ENCODE measurements at regions not wholly inside any gene's neighbourhood (a gene's known extent, or its start where the extent isn't known, plus 50 kb on each side); places are given as distances from the start of the nearest gene placed in this dataset.

GRCh38 chr13:106772006-106772601, 204.2 kb upstream of the ARGLU1 start:
- H3K4me1 ChIP-seq (ENCODE audit: control insufficient read depth in 1 of 2, insufficient read depth in 2 of 2, low read length in 2 of 2): peaks cover 0 to 10% of the 10 kb centered on the region in 2 donors
- no peaks in the 10 kb centered on the region for H3K27me3 ChIP-seq (ENCODE audit: control insufficient read depth in 1 of 2, insufficient read depth in 2 of 2, low read length in 2 of 2)
- H3K9ac ChIP-seq (ENCODE audit: low read depth in 1 of 2, low read length in 2 of 2): no peak overlapping the region
- H3K27ac ChIP-seq (ENCODE audit: low read depth, low read length): no peak overlapping the region
- no peak overlapping the region for H3K4me3 ChIP-seq (ENCODE audit: low read depth in 1 of 2, low read length in 2 of 2)
- H3K36me3 ChIP-seq (ENCODE audit: control insufficient read depth in 1 of 2, insufficient read depth in 2 of 2, low read length in 2 of 2): no peaks in the 10 kb centered on the region
- no peaks in the 10 kb centered on the region for H3K9me3 ChIP-seq (ENCODE audit: control insufficient read depth in 1 of 2, low read length in 2 of 2)

GRCh38 chr13:106768991-106769390, 201.1 kb upstream of the ARGLU1 start:
- Histone ChIP-seq H3K9ac (ENCODE audit: low read depth in 1 of 2, low read length in 2 of 2) (no peak overlapping the region), H3K27ac (ENCODE audit: low read depth, low read length) (no peak overlapping the region), H3K36me3 (ENCODE audit: control insufficient read depth in 1 of 2, insufficient read depth in 2 of 2, low read length in 2 of 2) (no peaks in the 10 kb centered on the region), H3K27me3 (ENCODE audit: control insufficient read depth in 1 of 2, insufficient read depth in 2 of 2, low read length in 2 of 2) (no peaks in the 10 kb centered on the region), H3K4me3 (ENCODE audit: low read depth in 1 of 2, low read length in 2 of 2) (no peak overlapping the region), H3K4me1 (ENCODE audit: control insufficient read depth in 1 of 2, insufficient read depth in 2 of 2, low read length in 2 of 2) (peaks cover 0 to 10% of the 10 kb centered on the region in 2 donors), H3K9me3 (ENCODE audit: control insufficient read depth in 1 of 2, low read length in 2 of 2) (no peaks in the 10 kb centered on the region)

GRCh38 chr13:106762708-106763107, 194.8 kb upstream of the ARGLU1 start:
- no peaks in the 10 kb centered on the region for H3K9me3 ChIP-seq (ENCODE audit: control insufficient read depth in 1 of 2, low read length in 2 of 2)
- no peak overlapping the region for H3K9ac ChIP-seq (ENCODE audit: low read depth in 1 of 2, low read length in 2 of 2)
- no peaks in the 10 kb centered on the region for H3K27me3 ChIP-seq (ENCODE audit: control insufficient read depth in 1 of 2, insufficient read depth in 2 of 2, low read length in 2 of 2)
- no peaks in the 10 kb centered on the region for H3K4me1 ChIP-seq (ENCODE audit: control insufficient read depth in 1 of 2, insufficient read depth in 2 of 2, low read length in 2 of 2)
- H3K36me3 ChIP-seq (ENCODE audit: control insufficient read depth in 1 of 2, insufficient read depth in 2 of 2, low read length in 2 of 2): no peaks in the 10 kb centered on the region
- H3K4me3 ChIP-seq (ENCODE audit: low read depth in 1 of 2, low read length in 2 of 2): no peak overlapping the region
- no peak overlapping the region for H3K27ac ChIP-seq (ENCODE audit: low read depth, low read length)

GRCh38 chr13:106756446-106756845, 188.5 kb upstream of the ARGLU1 start:
- H3K27me3 ChIP-seq (ENCODE audit: control insufficient read depth in 1 of 2, insufficient read depth in 2 of 2, low read length in 2 of 2): no peaks in the 10 kb centered on the region
- no peak overlapping the region for H3K4me3 ChIP-seq (ENCODE audit: low read depth in 1 of 2, low read length in 2 of 2)
- no peak overlapping the region for H3K27ac ChIP-seq (ENCODE audit: low read depth, low read length)
- peaks cover 0 to 7% of the 10 kb centered on the region in 2 donors for H3K4me1 ChIP-seq (ENCODE audit: control insufficient read depth in 1 of 2, insufficient read depth in 2 of 2, low read length in 2 of 2)
- no peaks in the 10 kb centered on the region for H3K36me3 ChIP-seq (ENCODE audit: control insufficient read depth in 1 of 2, insufficient read depth in 2 of 2, low read length in 2 of 2)
- H3K9ac ChIP-seq (ENCODE audit: low read depth in 1 of 2, low read length in 2 of 2): no peak overlapping the region
- H3K9me3 ChIP-seq (ENCODE audit: control insufficient read depth in 1 of 2, low read length in 2 of 2): no peaks in the 10 kb centered on the region

DNA sequence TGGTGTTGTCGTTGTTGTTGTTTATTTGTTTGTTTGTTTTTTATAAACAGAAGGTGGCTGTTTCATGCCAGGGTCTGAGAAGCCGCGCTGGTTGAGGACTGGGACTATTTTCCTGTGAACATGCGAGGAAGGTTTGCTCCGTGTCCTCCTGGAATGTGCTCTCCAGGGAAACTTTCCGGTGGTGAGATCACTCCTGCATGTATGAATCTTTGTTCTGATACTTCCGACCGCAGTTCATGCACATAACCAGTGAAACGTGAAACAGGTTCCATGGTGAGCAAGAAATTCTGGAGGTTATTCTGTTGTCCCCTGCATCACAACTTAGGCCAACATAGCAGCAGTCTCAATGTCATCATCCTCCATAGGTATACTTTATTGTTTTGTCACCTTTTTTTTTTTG, 187.6 kb upstream of the ARGLU1 start:
- no peaks in the 10 kb centered on the region for H3K9me3 ChIP-seq (ENCODE audit: control insufficient read depth in 1 of 2, low read length in 2 of 2)
- peaks cover 0 to 7% of the 10 kb centered on the region in 2 donors for H3K4me1 ChIP-seq (ENCODE audit: control insufficient read depth in 1 of 2, insufficient read depth in 2 of 2, low read length in 2 of 2)
- H3K27ac ChIP-seq (ENCODE audit: low read depth, low read length): no peak overlapping the region
- H3K4me3 ChIP-seq (ENCODE audit: low read depth in 1 of 2, low read length in 2 of 2): no peak overlapping the region
- no peak overlapping the region for H3K9ac ChIP-seq (ENCODE audit: low read depth in 1 of 2, low read length in 2 of 2)
- H3K27me3 ChIP-seq (ENCODE audit: control insufficient read depth in 1 of 2, insufficient read depth in 2 of 2, low read length in 2 of 2): no peaks in the 10 kb centered on the region
- no peaks in the 10 kb centered on the region for H3K36me3 ChIP-seq (ENCODE audit: control insufficient read depth in 1 of 2, insufficient read depth in 2 of 2, low read length in 2 of 2)

- Histone ChIP-seq H3K9ac (ENCODE audit: low read depth in 1 of 2, low read length in 2 of 2) (no peak overlapping the region), H3K4me3 (ENCODE audit: low read depth in 1 of 2, low read length in 2 of 2) (no peak overlapping the region), H3K9me3 (ENCODE audit: control insufficient read depth in 1 of 2, low read length in 2 of 2) (no peaks in the 10 kb centered on the region), H3K27ac (ENCODE audit: low read depth, low read length) (no peak overlapping the region), H3K4me1 (ENCODE audit: control insufficient read depth in 1 of 2, insufficient read depth in 2 of 2, low read length in 2 of 2) (peaks cover 0 to 7% of the 10 kb centered on the region in 2 donors), H3K36me3 (ENCODE audit: control insufficient read depth in 1 of 2, insufficient read depth in 2 of 2, low read length in 2 of 2) (no peaks in the 10 kb centered on the region), H3K27me3 (ENCODE audit: control insufficient read depth in 1 of 2, insufficient read depth in 2 of 2, low read length in 2 of 2) (no peaks in the 10 kb centered on the region)
Observed at GRCh38 chr13:106753251-106753650, 185.3 kb upstream of the ARGLU1 start.

DNA sequence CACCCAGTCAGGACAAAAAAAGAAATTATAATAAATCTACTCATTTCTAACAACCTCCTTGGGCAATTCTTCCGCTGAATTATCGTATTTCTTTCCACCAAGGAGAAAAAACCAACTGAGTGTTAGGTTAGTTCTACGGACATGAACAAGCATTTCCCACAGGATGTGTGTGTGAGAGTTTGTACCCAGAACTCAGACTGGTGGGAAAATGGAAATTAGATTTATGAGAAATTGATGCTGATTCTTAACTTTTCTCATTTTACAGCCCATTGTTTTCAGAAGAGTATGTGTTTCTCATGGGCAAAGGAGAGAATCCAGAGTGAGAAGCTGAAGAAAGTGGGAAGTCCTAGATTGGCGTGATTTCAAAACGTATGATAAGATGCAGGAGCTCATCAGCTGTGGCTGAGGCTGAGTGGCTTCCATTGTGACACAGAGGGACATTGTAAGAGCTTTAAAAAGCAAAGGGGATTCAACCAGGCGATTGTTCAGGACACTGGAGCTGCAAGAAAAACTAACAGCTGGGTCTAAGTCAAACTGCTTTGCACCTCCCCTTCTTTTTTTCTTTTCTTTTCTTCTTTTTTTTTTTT, 184.7 kb upstream of the ARGLU1 start:
- no peak overlapping the region for H3K9ac ChIP-seq (ENCODE audit: low read depth in 1 of 2, low read length in 2 of 2)
- H3K27ac ChIP-seq (ENCODE audit: low read depth, low read length): no peak overlapping the region
- peaks cover 0 to 7% of the 10 kb centered on the region in 2 donors for H3K4me1 ChIP-seq (ENCODE audit: control insufficient read depth in 1 of 2, insufficient read depth in 2 of 2, low read length in 2 of 2)
- H3K9me3 ChIP-seq (ENCODE audit: control insufficient read depth in 1 of 2, low read length in 2 of 2): no peaks in the 10 kb centered on the region
- H3K4me3 ChIP-seq (ENCODE audit: low read depth in 1 of 2, low read length in 2 of 2): no peak overlapping the region
- H3K36me3 ChIP-seq (ENCODE audit: control insufficient read depth in 1 of 2, insufficient read depth in 2 of 2, low read length in 2 of 2): no peaks in the 10 kb centered on the region
- no peaks in the 10 kb centered on the region for H3K27me3 ChIP-seq (ENCODE audit: control insufficient read depth in 1 of 2, insufficient read depth in 2 of 2, low read length in 2 of 2)

- H3K36me3 ChIP-seq (ENCODE audit: control insufficient read depth in 1 of 2, insufficient read depth in 2 of 2, low read length in 2 of 2): no peaks in the 10 kb centered on the region
- no peak overlapping the region for H3K4me3 ChIP-seq (ENCODE audit: low read depth in 1 of 2, low read length in 2 of 2)
- peaks cover 0 to 7% of the 10 kb centered on the region in 2 donors for H3K4me1 ChIP-seq (ENCODE audit: control insufficient read depth in 1 of 2, insufficient read depth in 2 of 2, low read length in 2 of 2)
- H3K9ac ChIP-seq (ENCODE audit: low read depth in 1 of 2, low read length in 2 of 2): no peak overlapping the region
- H3K27ac ChIP-seq (ENCODE audit: low read depth, low read length): no peak overlapping the region
- no peaks in the 10 kb centered on the region for H3K27me3 ChIP-seq (ENCODE audit: control insufficient read depth in 1 of 2, insufficient read depth in 2 of 2, low read length in 2 of 2)
- no peaks in the 10 kb centered on the region for H3K9me3 ChIP-seq (ENCODE audit: control insufficient read depth in 1 of 2, low read length in 2 of 2)
Observed at GRCh38 chr13:106748785-106749184, 180.8 kb upstream of the ARGLU1 start.

GRCh38 chr13:106744516-106744915, 176.6 kb upstream of the ARGLU1 start:
- Histone ChIP-seq H3K4me3 (ENCODE audit: low read depth in 1 of 2, low read length in 2 of 2) (no peak overlapping the region), H3K36me3 (ENCODE audit: control insufficient read depth in 1 of 2, insufficient read depth in 2 of 2, low read length in 2 of 2) (no peaks in the 10 kb centered on the region), H3K9ac (ENCODE audit: low read depth in 1 of 2, low read length in 2 of 2) (no peak overlapping the region), H3K27me3 (ENCODE audit: control insufficient read depth in 1 of 2, insufficient read depth in 2 of 2, low read length in 2 of 2) (no peaks in the 10 kb centered on the region), H3K4me1 (ENCODE audit: control insufficient read depth in 1 of 2, insufficient read depth in 2 of 2, low read length in 2 of 2) (no peaks in the 10 kb centered on the region), H3K27ac (ENCODE audit: low read depth, low read length) (no peak overlapping the region), H3K9me3 (ENCODE audit: control insufficient read depth in 1 of 2, low read length in 2 of 2) (no peaks in the 10 kb centered on the region)

DNA sequence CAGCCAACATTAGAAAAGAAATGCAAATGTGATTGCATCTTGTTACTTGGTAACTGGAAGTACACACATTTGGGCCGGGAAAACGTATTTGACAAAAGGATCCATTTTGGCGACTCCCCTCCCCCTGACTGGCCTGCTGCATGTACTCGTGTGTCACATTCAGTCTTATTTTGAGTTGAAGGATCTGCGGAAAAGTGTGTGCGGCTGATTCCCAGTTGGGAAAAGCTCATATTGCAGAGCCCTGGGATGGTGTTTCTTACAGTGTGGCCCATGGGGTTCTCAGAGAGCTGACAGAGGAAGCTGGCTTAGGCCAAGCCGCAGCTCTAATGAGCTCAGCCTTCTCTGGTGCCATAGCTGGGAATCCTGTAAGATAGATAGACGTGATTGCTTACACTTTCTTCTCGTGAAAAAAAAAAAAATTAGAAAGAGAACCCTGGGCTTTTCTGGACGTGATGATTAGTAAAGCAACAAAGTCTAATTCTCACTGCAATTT, 170.3 kb upstream of the ARGLU1 start:
- H3K27me3 ChIP-seq (ENCODE audit: control insufficient read depth in 1 of 2, insufficient read depth in 2 of 2, low read length in 2 of 2): no peaks in the 10 kb centered on the region
- no peak overlapping the region for H3K4me3 ChIP-seq (ENCODE audit: low read depth in 1 of 2, low read length in 2 of 2)
- no peak overlapping the region for H3K27ac ChIP-seq (ENCODE audit: low read depth, low read length)
- H3K4me1 ChIP-seq (ENCODE audit: control insufficient read depth in 1 of 2, insufficient read depth in 2 of 2, low read length in 2 of 2): no peaks in the 10 kb centered on the region
- no peaks in the 10 kb centered on the region for H3K36me3 ChIP-seq (ENCODE audit: control insufficient read depth in 1 of 2, insufficient read depth in 2 of 2, low read length in 2 of 2)
- no peak overlapping the region for H3K9ac ChIP-seq (ENCODE audit: low read depth in 1 of 2, low read length in 2 of 2)
- H3K9me3 ChIP-seq (ENCODE audit: control insufficient read depth in 1 of 2, low read length in 2 of 2): no peaks in the 10 kb centered on the region

Measured in duodenal mucosa (tissue), 2 donors.